HTR-8/SVneo (cell line): ENCODE measurements at regions not wholly inside any gene's neighbourhood (a gene's known extent, or its start where the extent isn't known, plus 50 kb on each side); places are given as distances from the start of the nearest gene placed in this dataset.
A peak's percentile ranks its signal among the peaks of the same experiment; 100 is the strongest.
"Not testable (repeated sequence)": the region's sequence is repeated elsewhere in the genome, so short reads cannot be mapped to it uniquely, and the experiment has no call there.

Source experiments
- DNase-seq: peaks from one replicate; pipeline ENCODE4 v3.0.0; 2011; ENCODE audit warnings: low spot score, mixed read lengths; ENCODE audit not compliant: insufficient read length
- FAIRE-seq: peaks from 2 replicates; lab custom pipeline; 2011; peaks lifted over from hg19 to GRCh38; lab: Jason Lieb, UNC

DNA sequence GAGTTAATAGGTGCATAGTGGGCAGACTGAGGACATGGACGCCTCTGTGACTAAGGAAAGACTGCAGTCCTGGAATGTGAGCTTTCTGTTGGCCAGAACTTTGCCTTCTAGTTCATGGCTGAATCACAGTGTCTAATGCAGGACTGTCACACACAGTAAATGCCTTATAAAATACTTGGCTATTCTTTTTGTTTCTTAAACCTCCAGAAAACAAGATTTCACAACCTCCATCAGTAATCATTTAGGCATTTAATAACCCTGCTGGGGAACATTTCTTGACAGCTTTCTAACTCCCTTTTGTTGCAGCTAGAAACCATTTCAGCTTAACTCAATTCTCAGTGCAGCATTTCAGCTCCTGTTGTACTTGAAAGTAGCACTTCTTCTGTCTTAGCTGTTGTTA, 335.8 kb upstream of the DDI1 start:
- FAIRE-seq (no peak), DNase-seq (no peak)

GRCh38 chr11:103703437-103703836, 333.0 kb upstream of the DDI1 start:
- FAIRE-seq = peak; percentile 59
- no peak for DNase-seq

GRCh38 chr11:103703954-103704353, 332.5 kb upstream of the DDI1 start:
- FAIRE-seq (peak; percentile 42), DNase-seq (no peak)

DNA sequence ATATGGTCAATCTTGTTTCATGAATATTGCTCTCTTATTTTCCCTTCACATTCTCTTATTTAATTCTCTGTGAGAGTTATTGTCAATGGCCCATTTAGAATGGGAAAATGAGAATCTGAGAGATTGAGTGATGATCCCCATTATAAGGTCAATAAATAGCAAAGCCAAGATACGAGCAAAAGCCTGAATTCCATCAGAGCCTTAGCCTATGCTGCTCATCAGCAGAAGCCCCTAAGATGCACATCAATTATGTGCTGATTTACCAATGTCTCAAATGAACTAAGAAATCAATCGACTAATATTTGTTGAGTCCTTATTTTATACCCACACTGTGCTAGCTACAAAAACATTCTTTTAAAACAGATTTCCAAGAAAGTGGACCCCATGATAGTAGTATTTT, 330.8 kb upstream of the DDI1 start:
- no peak for DNase-seq
- FAIRE-seq = no peak

GRCh38 chr11:103709371-103709770, 327.1 kb upstream of the DDI1 start:
- FAIRE-seq (peak; percentile 69), DNase-seq (no peak)

DNA sequence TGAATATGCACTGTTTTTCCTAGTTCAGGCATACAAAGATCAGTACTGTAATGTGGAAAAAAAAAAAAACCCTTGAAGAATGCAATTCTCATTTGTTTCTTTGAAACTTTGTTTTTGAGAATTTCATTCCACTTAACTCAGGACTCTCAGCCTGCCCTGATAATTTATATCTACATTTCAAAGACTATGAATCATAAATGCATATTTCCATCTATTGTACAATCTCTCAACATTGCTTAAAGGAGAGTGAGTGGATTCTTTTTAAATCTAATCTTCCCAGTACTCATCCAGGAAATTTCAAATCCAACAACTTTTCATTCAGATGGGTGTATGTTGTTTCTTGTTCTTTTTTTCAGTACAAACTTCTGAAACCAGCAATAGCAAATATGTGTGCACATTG, 322.2 kb upstream of the DDI1 start:
- DNase-seq = no peak
- no peak for FAIRE-seq

- DNase-seq = no peak
- FAIRE-seq = no peak
Measured at GRCh38 chr11:103716363-103716762, 320.1 kb upstream of the DDI1 start.

- FAIRE-seq = no peak
Measured at GRCh38 chr11:103727262-103727661, 309.2 kb upstream of the DDI1 start.

DNA sequence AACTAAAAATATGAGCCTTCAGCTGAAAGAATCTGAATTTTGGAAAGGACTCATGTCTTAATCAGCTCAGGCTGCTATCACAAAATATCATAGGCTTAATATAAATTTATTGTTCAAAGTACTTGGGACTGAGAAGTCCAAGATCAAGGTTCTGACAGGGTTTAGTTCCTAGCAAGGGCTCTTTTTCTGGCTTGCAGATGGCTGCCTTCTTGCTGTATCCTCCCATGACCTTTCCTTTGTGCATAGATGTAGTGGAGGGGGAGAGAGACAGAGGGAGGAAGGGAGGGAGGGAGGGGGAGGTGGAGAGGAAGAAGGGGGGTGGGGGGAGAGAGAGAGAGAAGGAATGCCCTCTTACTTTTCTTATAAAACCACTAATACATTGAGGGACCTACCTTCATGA, 306.8 kb upstream of the DDI1 start:
- DNase-seq = no peak
- FAIRE-seq = no peak

More at GRCh38 chr11:103727262-103727661, 309.2 kb upstream of the DDI1 start:
- DNase-seq = no peak

- DNase-seq (no peak), FAIRE-seq (no peak)
Measured at GRCh38 chr11:103730131-103730940, 306.1 kb upstream of the DDI1 start.

GRCh38 chr11:103731670-103732069, 304.8 kb upstream of the DDI1 start:
- FAIRE-seq = no peak

DNA sequence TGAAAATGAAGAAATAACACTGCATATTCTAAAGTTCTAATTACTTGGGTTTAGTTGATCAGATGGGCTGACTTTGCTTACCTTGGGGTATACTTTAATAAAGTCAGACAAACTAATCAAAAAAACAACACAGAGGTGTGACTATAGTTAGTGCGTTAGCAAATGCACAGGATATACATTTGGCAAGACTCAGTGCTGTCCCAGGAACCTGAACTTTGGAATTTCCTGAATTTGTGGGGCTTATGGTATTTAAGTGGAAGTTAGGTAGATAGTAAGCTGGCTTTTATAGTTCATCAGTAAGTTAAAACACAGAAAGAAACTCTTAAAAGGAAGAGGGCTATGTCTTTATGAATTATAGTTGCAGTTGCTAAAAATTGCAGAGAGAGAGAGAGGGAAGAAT, 302.6 kb upstream of the DDI1 start:
- DNase-seq = no peak
- no peak for FAIRE-seq

More at GRCh38 chr11:103731670-103732069, 304.8 kb upstream of the DDI1 start:
- no peak for DNase-seq

GRCh38 chr11:103735497-103736032, 300.9 kb upstream of the DDI1 start:
- no peak for FAIRE-seq
- no peak for DNase-seq

DNA sequence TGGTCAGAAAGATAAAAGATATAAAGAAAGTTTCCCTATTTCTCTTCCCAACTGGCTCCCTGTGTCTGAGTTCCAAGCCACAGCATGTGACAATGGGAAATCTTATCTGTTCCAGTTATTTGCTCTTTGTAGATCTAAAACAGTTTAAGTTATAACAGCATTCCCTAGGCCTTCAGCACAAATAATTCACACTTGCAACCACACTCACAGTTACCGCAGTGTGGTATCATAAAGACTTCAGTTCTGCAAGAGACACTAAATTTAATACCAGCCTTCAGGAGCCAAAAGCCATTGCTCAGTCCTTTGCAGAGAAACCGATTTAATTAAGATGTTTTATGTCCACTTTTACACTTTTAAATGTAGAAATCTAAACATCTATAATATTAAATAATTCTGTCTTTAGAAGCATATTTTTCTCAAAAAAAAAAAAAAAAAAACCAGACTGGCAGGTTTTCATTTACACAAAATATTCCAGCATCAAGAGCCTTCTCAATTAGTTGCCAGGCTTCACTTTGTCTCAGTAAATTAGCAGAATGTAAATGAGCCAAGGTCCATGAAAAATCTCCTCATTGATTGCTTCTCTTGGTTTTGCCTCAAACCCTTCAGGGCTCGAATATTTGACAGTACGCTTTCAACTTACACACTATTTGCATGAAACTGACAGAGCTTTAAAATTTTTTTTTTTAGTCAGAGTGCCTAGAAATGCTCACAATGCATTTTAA, 300.0 kb upstream of the DDI1 start:
- no peak for FAIRE-seq
- no peak for DNase-seq

GRCh38 chr11:103737037-103737622, 299.3 kb upstream of the DDI1 start:
- DNase-seq (no peak), FAIRE-seq (no peak)

- DNase-seq (no peak), FAIRE-seq (peak; percentile 13)
Measured at GRCh38 chr11:103737747-103738146, 298.7 kb upstream of the DDI1 start.

DNA sequence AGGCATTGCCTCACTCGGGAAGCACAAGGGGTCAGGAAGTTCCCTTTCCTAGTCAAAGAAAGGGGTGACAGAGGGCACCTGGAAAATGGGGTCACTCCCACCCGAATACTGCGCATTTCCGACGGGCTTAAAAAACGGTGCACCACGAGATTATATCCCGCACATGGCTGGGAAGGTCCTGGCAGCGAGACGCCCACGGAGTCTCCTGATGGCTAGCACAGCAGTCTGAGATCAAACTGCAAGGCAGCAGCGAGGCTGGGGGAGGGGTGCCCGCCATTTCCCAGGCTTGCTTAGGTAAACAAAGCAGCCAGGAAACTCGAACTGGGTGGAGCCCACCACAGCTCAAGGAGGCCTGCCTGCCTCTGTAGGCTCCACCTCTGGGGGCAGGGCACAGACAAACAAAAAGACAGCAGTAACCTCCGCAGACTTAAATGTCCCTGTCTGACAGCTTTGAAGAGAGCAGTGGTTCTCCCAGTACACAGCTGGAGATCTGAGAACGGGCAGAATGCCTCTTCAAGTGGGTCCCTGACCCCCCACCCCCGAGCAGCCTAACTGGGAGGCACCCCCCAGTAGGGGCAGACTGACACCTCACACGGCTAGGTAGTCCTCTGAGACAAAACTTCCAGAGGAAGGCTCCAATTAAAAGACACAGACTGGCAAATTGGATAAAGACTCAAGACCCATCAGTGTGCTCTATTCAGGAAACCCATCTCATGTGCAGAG, 297.2 kb upstream of the DDI1 start:
- FAIRE-seq, DNase-seq: not testable (repeated sequence)

DNA sequence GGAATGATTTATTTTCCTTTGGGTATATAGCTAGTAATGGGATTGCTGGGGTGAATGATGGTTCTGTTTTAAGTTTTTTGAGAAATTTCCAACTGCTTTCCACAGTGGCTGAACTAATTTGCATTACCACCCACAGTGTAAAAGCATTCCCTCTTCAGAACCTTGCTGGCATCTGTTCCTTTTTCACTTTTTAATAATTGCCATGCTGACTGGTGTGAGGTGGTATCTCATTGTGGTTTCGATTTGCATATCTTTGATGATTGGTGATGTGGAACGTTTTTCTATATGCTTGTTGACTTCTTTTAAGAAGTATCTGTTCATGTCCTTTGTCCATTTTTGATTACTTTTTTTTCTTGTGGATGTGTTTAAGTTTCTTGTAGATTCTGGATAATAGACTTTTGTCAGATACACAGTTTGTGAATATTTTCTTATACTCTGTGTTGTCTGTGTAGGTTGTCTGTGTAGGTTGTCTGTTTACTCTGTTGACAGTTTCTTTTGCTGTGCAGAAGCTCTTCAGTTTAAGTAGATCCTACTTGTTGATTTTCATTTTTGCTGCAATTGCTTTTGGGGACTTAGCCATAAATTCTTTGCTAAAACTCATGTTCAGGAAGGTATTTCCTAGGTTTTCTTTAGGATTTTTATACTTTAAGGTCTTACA, 291.8 kb upstream of the DDI1 start:
- FAIRE-seq (no peak), DNase-seq (no peak)

GRCh38 chr11:103749158-103749557, 287.3 kb upstream of the DDI1 start:
- FAIRE-seq (no peak), DNase-seq (no peak)

DNA sequence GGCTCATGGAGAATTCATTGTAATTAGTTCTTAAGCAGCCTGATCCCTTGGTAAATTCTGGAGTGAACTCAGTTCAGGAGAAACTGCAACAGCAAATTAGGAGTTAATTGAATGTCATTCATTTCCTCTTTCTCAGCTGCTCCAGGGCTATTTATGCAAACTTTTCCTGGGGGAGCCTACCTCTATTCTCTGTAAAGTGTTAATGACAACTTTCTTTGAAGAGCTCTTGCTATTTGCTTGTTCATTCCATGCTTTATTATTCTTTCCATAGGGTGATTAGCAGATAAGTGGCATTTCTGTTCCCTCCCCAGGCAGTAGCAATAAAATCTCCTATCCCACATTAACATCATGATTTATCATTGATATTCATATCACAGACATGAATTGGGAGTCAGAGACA, 267.6 kb upstream of the DDI1 start:
- FAIRE-seq = no peak
- no peak for DNase-seq
